SK-N-SH (cell line): ENCODE measurements at regions not wholly inside any gene's neighbourhood (a gene's known extent, or its start where the extent isn't known, plus 50 kb on each side); places are given as distances from the start of the nearest gene placed in this dataset.
A peak's percentile ranks its signal among the peaks of the same experiment; 100 is the strongest.

Source experiments
- CTCF ChIA-PET: fragments of 300-600, 350-600 bp; formaldehyde crosslinking; extraction: SDS; loops from one replicate; lab custom pipeline; 2021; lab: Yijun Ruan, JAX
- POLR2A ChIA-PET: fragments of 350-600 bp; sonication (Branson Sonifier 250); formaldehyde crosslinking; extraction: SDS; loops from one replicate; lab custom pipeline; 2020; ENCODE audit warnings: antibody characterized with exemption, inconsistent platforms; lab: Yijun Ruan, JAX
- DNase-seq: peaks from one replicate; pipeline ENCODE4 v3.0.0; 2012
- H2AFZ ChIP-seq: fragments of 200-600 bp; sonication (generic); 2 replicates; pipeline ENCODE4 v1.8.1; 2016; ENCODE audit warnings: antibody characterized with exemption, mild to moderate bottlenecking, low read depth
- H3F3A ChIP-seq: fragments of 200-600 bp; sonication (generic); replicated peaks from 2 replicates; pipeline ENCODE3; 2016; ENCODE audit warnings: antibody characterized with exemption, mild to moderate bottlenecking; ENCODE audit not compliant: insufficient read depth
- H3K27ac ChIP-seq, 2 experiments: fragments of 200-500 bp in 1 of 2; fragments of 200-600 bp in 1 of 2; sonication (Bioruptor generic) in 1 of 2; sonication (generic), shearing (Covaris generic) in 1 of 2; 2 replicates each; pipeline versions ENCODE4 v1.5.1 to v1.6.1; 2014 to 2016; ENCODE audit warnings: low read depth in 2 of 2, inconsistent platforms in 1 of 2, low read length in 1 of 2, mild to moderate bottlenecking in 1 of 2, mixed read lengths in 1 of 2
- H3K27me3 ChIP-seq: fragments of 200-600 bp; sonication (generic), shearing (Covaris generic); 2 replicates; pipeline ENCODE4 v1.6.1; 2016; ENCODE audit warnings: mixed run types; ENCODE audit not compliant: insufficient read depth
- H3K36me3 ChIP-seq, 2 experiments: fragments of 200-500 bp in 1 of 2; fragments of 200-600 bp in 1 of 2; sonication (Bioruptor generic) in 1 of 2; sonication (generic) in 1 of 2; replicated peaks in 1 of 2; 2 replicates each; pipeline versions ENCODE3 to v1.5.1; 2014 to 2016; ENCODE audit warnings: low read length in 1 of 2, mild to moderate bottlenecking in 1 of 2; ENCODE audit not compliant: insufficient read depth in 2 of 2, control insufficient read depth in 1 of 2
- H3K4me1 ChIP-seq, 2 experiments: fragments of 200-500 bp in 1 of 2; fragments of 200-600 bp in 1 of 2; sonication (Bioruptor generic) in 1 of 2; sonication (generic), shearing (Covaris generic) in 1 of 2; 2 replicates each; pipeline versions ENCODE4 v1.5.1 to v1.6.1; 2014 to 2016; ENCODE audit warnings: low read depth in 1 of 2, low read length in 1 of 2, mixed run types in 1 of 2; ENCODE audit not compliant: insufficient read depth in 2 of 2, control insufficient read depth in 1 of 2
- H3K4me2 ChIP-seq: fragments of 200-600 bp; sonication (generic), shearing (Covaris generic); 2 replicates; pipeline ENCODE4 v1.6.1; 2017; ENCODE audit warnings: mixed run types
- H3K4me3 ChIP-seq, 2 experiments: fragments of 200-500 bp in 1 of 2; fragments of 200-600 bp in 1 of 2; sonication (Bioruptor generic) in 1 of 2; sonication (generic), shearing (Covaris generic) in 1 of 2; 2 replicates each; pipeline versions ENCODE4 v1.5.1 to v1.8.1; 2014 to 2016; ENCODE audit warnings: low read depth in 2 of 2, inconsistent platforms in 1 of 2, low read length in 1 of 2, mild to moderate bottlenecking in 1 of 2, mixed read lengths in 1 of 2, moderate library complexity in 1 of 2
- H3K79me2 ChIP-seq: fragments of 200-600 bp; sonication (generic); 2 replicates; pipeline ENCODE4 v1.8.1; 2017; ENCODE audit warnings: mild to moderate bottlenecking; ENCODE audit not compliant: insufficient read depth
- H3K9ac ChIP-seq: fragments of 200-600 bp; sonication (generic); 2 replicates; pipeline ENCODE4 v1.6.1; 2017; ENCODE audit warnings: mixed run types
- H3K9me2 ChIP-seq: fragments of 200-600 bp; sonication (generic); 2 replicates; pipeline ENCODE4 v1.6.1; 2017; ENCODE audit warnings: mixed run types
- H3K9me3 ChIP-seq: fragments of 200-600 bp; sonication (generic); 2 replicates; pipeline ENCODE4 v1.6.1; 2017; ENCODE audit warnings: mixed run types, mild to moderate bottlenecking, moderate library complexity
- H4K20me1 ChIP-seq: fragments of 200-600 bp; sonication (generic); 2 replicates; pipeline ENCODE4 v1.6.1; 2017; ENCODE audit warnings: mild to moderate bottlenecking, mixed run types; ENCODE audit not compliant: insufficient read depth
- CHD2 ChIP-seq: fragments of 150-350 bp; IDR thresholded peaks from 2 replicates; pipeline ENCODE4 v1.6.1; 2018; ENCODE audit warnings: low read length; ENCODE audit not compliant: partially characterized antibody
- EP300 ChIP-seq, 2 experiments: IDR thresholded peaks; 2 replicates each; pipeline versions ENCODE4 v1.4.0 to v1.6.1; 2012; ENCODE audit warnings: borderline replicate concordance in 1 of 2, low read depth in 1 of 2, low read length in 1 of 2
- GABPA ChIP-seq: IDR thresholded peaks from 2 replicates; pipeline ENCODE4 v1.4.0; 2012; ENCODE audit warnings: low read depth, mild to moderate bottlenecking
- GATA2 ChIP-seq: sonication (generic); formaldehyde crosslinking; IDR thresholded peaks from 2 replicates; pipeline ENCODE4 v1.5.0; 2020; ENCODE audit warnings: mild to moderate bottlenecking, missing genetic modification reagents
- MEF2A ChIP-seq: IDR thresholded peaks from 2 replicates; pipeline ENCODE4 v1.4.0; 2012; ENCODE audit warnings: low read depth, borderline replicate concordance
- RAD21 ChIP-seq: IDR thresholded peaks from 2 replicates; pipeline ENCODE4 v1.6.1; 2012; ENCODE audit warnings: mild to moderate bottlenecking, low read length
- RCOR1 ChIP-seq: fragments of 150-350 bp; IDR thresholded peaks from 2 replicates; pipeline ENCODE4 v1.6.1; 2017; ENCODE audit warnings: antibody characterized with exemption, low read length
- SIN3A ChIP-seq: IDR thresholded peaks from 2 replicates; pipeline ENCODE4 v1.6.1; 2012; ENCODE audit warnings: low read depth, mild to moderate bottlenecking, low read length, moderate library complexity, borderline replicate concordance
- TAF1 ChIP-seq: IDR thresholded peaks from 2 replicates; pipeline ENCODE4 v1.6.1; 2012; ENCODE audit warnings: low read depth, mild to moderate bottlenecking, low read length, moderate library complexity, borderline replicate concordance
- WGBS: methylation state at CpG from one replicate; pipeline ENCODE4 v1.1.6; 2017; ENCODE audit warnings: low lambda C conversion rate; 5-methylcytosine and 5-hydroxymethylcytosine counted together
- TF ChIP-seq, protein P1 (sequence below): fragments of 200-600 bp; sonication (generic); IDR thresholded peaks from 2 replicates; pipeline ENCODE4 v1.6.1; 2017; ENCODE audit warnings: antibody characterized with exemption, mild to moderate bottlenecking, moderate library complexity
- TF ChIP-seq, protein P2 (sequence below): fragments of 150-350 bp; IDR thresholded peaks from 2 replicates; pipeline ENCODE4 v1.6.1; 2016; ENCODE audit warnings: mild to moderate bottlenecking, low read depth, low read length

DNA sequence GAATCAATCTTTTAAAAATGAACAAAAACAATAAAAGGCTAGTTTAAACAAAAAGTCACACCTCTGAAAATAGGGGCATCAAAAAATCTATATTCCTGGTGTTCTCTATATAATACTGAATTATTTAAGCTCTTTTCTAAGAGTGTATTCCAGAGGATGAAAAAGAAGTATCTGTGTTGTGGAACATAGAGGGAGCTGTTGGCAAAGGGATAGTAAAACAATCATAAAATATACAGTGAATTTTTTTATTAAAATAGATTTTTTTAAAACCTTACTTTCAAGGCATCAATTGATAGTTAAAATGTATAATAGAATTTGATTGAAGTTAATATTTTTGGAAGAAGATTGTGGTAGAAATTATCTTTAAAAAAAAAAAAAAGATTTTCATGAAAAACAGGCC, 1409.1 kb upstream of the CELF2 start:
- DNase-seq: no peak
- Histone ChIP-seq H3K9ac (no peak overlapping the region), H3K4me2 (no peak overlapping the region), H3K27me3 (no peaks in the 10 kb centered on the region), H4K20me1 (no peaks in the 10 kb centered on the region), H3K36me3 (no peaks in the 10 kb centered on the region), H3K9me3 (no peaks in the 10 kb centered on the region), H3K27ac (no peak overlapping the region), H3K79me2 (no peaks in the 10 kb centered on the region), H3K4me3 (no peak overlapping the region), H3F3A (no peaks in the 10 kb centered on the region), H2AFZ (no peak overlapping the region), H3K4me1 (no peaks in the 10 kb centered on the region), H3K9me2 (no peaks in the 10 kb centered on the region)
- CTCF ChIA-PET: interaction anchor here (0.6 to 0.8 kb wide), 4 partner anchors 9 to 17 kb away, joined by 3 to 4 read pairs (median 3); no protein-coding TSS in a partner anchor
- TF ChIP-seq TAF1: no peak
- peak; percentile 51 for TF ChIP-seq RAD21
- TF ChIP-seq, protein P1, sequence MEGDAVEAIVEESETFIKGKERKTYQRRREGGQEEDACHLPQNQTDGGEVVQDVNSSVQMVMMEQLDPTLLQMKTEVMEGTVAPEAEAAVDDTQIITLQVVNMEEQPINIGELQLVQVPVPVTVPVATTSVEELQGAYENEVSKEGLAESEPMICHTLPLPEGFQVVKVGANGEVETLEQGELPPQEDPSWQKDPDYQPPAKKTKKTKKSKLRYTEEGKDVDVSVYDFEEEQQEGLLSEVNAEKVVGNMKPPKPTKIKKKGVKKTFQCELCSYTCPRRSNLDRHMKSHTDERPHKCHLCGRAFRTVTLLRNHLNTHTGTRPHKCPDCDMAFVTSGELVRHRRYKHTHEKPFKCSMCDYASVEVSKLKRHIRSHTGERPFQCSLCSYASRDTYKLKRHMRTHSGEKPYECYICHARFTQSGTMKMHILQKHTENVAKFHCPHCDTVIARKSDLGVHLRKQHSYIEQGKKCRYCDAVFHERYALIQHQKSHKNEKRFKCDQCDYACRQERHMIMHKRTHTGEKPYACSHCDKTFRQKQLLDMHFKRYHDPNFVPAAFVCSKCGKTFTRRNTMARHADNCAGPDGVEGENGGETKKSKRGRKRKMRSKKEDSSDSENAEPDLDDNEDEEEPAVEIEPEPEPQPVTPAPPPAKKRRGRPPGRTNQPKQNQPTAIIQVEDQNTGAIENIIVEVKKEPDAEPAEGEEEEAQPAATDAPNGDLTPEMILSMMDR: peak; percentile 24; the same call in 1 of the 2 replicates
- POLR2A ChIA-PET: no interaction called here

DNA sequence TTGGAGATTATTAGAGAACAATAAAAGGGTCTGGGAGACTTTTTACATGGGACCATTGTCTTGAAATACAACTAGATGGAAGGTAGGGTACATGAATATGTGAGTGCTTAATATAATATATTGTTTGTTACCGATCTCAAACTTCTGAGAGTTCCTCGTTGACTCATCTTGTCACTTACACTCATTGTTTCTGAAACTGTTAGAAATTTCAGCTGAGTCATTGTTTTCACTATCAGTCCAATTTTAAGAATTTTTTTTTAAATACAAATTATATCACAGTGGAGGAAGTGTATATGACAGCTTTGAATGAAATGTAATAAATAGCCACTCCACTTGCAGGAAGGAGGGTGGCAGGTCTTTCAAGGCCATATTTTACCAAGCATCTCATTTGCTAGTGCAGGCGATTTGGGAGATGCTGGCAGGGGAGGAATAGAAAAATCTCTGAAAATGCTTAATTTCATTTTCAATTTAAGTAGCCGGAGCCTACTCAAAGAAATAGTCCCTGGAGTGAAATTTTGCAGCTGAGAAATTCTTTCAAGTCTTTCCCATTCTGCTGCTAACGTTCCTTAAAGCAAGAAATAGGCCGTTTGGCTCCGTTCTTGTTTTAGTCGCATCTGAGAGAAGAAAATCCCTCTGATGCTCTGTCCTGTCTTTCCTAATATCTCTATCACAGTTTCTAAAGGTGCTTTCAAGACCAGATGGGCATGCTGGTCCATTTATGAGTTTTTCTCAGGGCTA, 1404.2 kb upstream of the CELF2 start:
- H3K4me1 ChIP-seq: no peaks in the 10 kb centered on the region
- H4K20me1 ChIP-seq: no peaks in the 10 kb centered on the region
- H3K36me3 ChIP-seq: no peaks in the 10 kb centered on the region
- no peak overlapping the region for H3K4me2 ChIP-seq
- ChIA-PET POLR2A (no interaction called here), CTCF (no interaction called here)
- no peaks in the 10 kb centered on the region for H3F3A ChIP-seq
- H3K4me3 ChIP-seq: no peak overlapping the region
- DNase-seq: no peak
- no peaks in the 10 kb centered on the region for H3K27me3 ChIP-seq
- H3K9me3 ChIP-seq: no peaks in the 10 kb centered on the region
- H3K27ac ChIP-seq: no peak overlapping the region
- no peak overlapping the region for H2AFZ ChIP-seq
- H3K9ac ChIP-seq: no peak overlapping the region
- TF ChIP-seq RCOR1: no peak
- no peak for TF ChIP-seq MEF2A
- TF ChIP-seq SIN3A: no peak
- no peak for TF ChIP-seq GABPA
- no peak for TF ChIP-seq GATA2
- TF ChIP-seq, protein P2, sequence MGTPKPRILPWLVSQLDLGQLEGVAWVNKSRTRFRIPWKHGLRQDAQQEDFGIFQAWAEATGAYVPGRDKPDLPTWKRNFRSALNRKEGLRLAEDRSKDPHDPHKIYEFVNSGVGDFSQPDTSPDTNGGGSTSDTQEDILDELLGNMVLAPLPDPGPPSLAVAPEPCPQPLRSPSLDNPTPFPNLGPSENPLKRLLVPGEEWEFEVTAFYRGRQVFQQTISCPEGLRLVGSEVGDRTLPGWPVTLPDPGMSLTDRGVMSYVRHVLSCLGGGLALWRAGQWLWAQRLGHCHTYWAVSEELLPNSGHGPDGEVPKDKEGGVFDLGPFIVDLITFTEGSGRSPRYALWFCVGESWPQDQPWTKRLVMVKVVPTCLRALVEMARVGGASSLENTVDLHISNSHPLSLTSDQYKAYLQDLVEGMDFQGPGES: no peak
- no peak for TF ChIP-seq CHD2
- no peak for TF ChIP-seq EP300 (IDR thresholded peaks at IDR 0.05; ENCODE audit: borderline replicate concordance in 1 of 2, low read depth in 1 of 2, low read length in 1 of 2)
- 39% methylated on average over 8 of the region's 8 CpGs for WGBS
- H3K79me2 ChIP-seq: no peaks in the 10 kb centered on the region
- H3K9me2 ChIP-seq: no peaks in the 10 kb centered on the region
